A549 (cell line): ENCODE measurements at regions not wholly inside any gene's neighbourhood (a gene's known extent, or its start where the extent isn't known, plus 50 kb on each side); places are given as distances from the start of the nearest gene placed in this dataset.
"Not testable (repeated sequence)": the region's sequence is repeated elsewhere in the genome, so short reads cannot be mapped to it uniquely, and the experiment has no call there.

ENCODE experiments used
- ATAC-seq, 2 experiments: fragments of 200-7000 bp in 1 of 2; fragments of >200 bp in 1 of 2; cut with Nextera tagmentation in 1 of 2; cut with Tn5 transposase in 1 of 2; 3 replicates each; pipeline versions ENCODE4 v1.8.0 to v1.9.1; 2018 to 2020; ENCODE audit warnings: mild to moderate bottlenecking in 1 of 2, moderate library complexity in 1 of 2
- CTCF ChIA-PET: fragments of 300-600 bp; sonication (Branson Sonifier 250); formaldehyde crosslinking; extraction: SDS; loops from one replicate; lab custom pipeline; 2021; ENCODE audit warnings: antibody characterized with exemption, inconsistent platforms; lab: Yijun Ruan, JAX
- POLR2A ChIA-PET: fragments of 350-600 bp; formaldehyde crosslinking; extraction: SDS; loops from one replicate; lab custom pipeline; 2021; ENCODE audit warnings: antibody characterized with exemption, inconsistent platforms; lab: Yijun Ruan, JAX
- DNase-seq, 2 experiments: peaks; one replicate each; pipeline versions ENCODE4 v3.0.0 to v3.0.0-alpha.2; 2011 to 2016; ENCODE audit warnings: low read depth in 1 of 2, low spot score in 1 of 2
- FAIRE-seq: peaks from 2 replicates; lab custom pipeline; 2011; peaks lifted over from hg19 to GRCh38; lab: Jason Lieb, UNC
- H3K27ac ChIP-seq, 2 experiments: fragments of >200 bp; sonication (Bioruptor Twin); formaldehyde crosslinking; 3 replicates each; pipeline ENCODE4 v1.5.1; 2016 to 2017
- H3K4me1 ChIP-seq: fragments of >200 bp; sonication (Bioruptor Twin); formaldehyde crosslinking; 3 replicates; pipeline ENCODE4 v1.6.1; 2016
- H3K4me2 ChIP-seq: fragments of >200 bp; sonication (Bioruptor Twin); formaldehyde crosslinking; 3 replicates; pipeline ENCODE4 v1.6.1; 2016
- H3K4me3 ChIP-seq: fragments of >200 bp; sonication (Bioruptor Twin); formaldehyde crosslinking; 3 replicates; pipeline ENCODE4 v1.5.1; 2016
- H3K9me3 ChIP-seq: fragments of >200 bp; sonication (Bioruptor Twin); formaldehyde crosslinking; 3 replicates; pipeline ENCODE4 v1.6.1; 2016
- ATOH8 ChIP-seq: fragments of 250-450 bp; sonication (Bioruptor Pico); IDR thresholded peaks from 2 replicates; pipeline ENCODE4 v1.5.0; 2020; ENCODE audit warnings: low read depth, mild to moderate bottlenecking, moderate library complexity
- CBX2 ChIP-seq: fragments of 200-600 bp; sonication (generic); IDR thresholded peaks from 2 replicates; pipeline ENCODE4 v1.6.1; 2016; ENCODE audit warnings: low read depth, mild to moderate bottlenecking, borderline replicate concordance
- CBX8 ChIP-seq: fragments of 200-600 bp; sonication (generic); IDR thresholded peaks from 2 replicates; pipeline ENCODE4 v1.6.1; 2016
- CHD2 ChIP-seq: fragments of 150-350 bp; IDR thresholded peaks from 2 replicates; pipeline ENCODE4 v1.6.1; 2014; ENCODE audit warnings: low read length; ENCODE audit not compliant: partially characterized antibody
- CHD4 ChIP-seq: fragments of 200-600 bp; sonication (generic); IDR thresholded peaks from 2 replicates; pipeline ENCODE4 v1.6.1; 2016; ENCODE audit warnings: antibody characterized with exemption, mild to moderate bottlenecking, borderline replicate concordance
- CTCF ChIP-seq: fragments of >200 bp; sonication (Bioruptor Twin); formaldehyde crosslinking; IDR thresholded peaks from 3 replicates; pipeline ENCODE4 v1.5.1; 2016
- ELK1 ChIP-seq: fragments of 150-350 bp; IDR thresholded peaks from 2 replicates; pipeline ENCODE4 v1.6.1; 2014; ENCODE audit warnings: low read depth, mild to moderate bottlenecking, low read length
- ESRRA ChIP-seq: fragments of 150-350 bp; IDR thresholded peaks from 2 replicates; pipeline ENCODE4 v1.6.1; 2014; ENCODE audit warnings: mild to moderate bottlenecking, low read length, borderline replicate concordance
- FOSL2 ChIP-seq, 2 experiments: fragments of 450-650 bp in 1 of 2; fragments of >200 bp in 1 of 2; sonication (Bioruptor Twin) in 1 of 2; formaldehyde crosslinking; IDR thresholded peaks; 2 replicates each; pipeline versions ENCODE4 v1.5.0 to v1.6.1; 2016 to 2020; ENCODE audit warnings: mild to moderate bottlenecking in 1 of 2, moderate library complexity in 1 of 2
- FOXS1 ChIP-seq: fragments of 250-450 bp; sonication (Bioruptor Pico); IDR thresholded peaks from 2 replicates; pipeline ENCODE4 v1.5.0; 2020; ENCODE audit warnings: mild to moderate bottlenecking, moderate library complexity
- GATA3 ChIP-seq: IDR thresholded peaks from 2 replicates; pipeline ENCODE4 v1.6.1; 2012; ENCODE audit warnings: borderline replicate concordance
- HDAC2 ChIP-seq: fragments of 200-600 bp; sonication (generic); IDR thresholded peaks from 2 replicates; pipeline ENCODE4 v1.6.1; 2016
- HOXB13 ChIP-seq: fragments of 250-450 bp; sonication (Bioruptor Pico); IDR thresholded peaks from 2 replicates; pipeline ENCODE4 v1.5.0; 2020; ENCODE audit warnings: low read depth, mild to moderate bottlenecking, moderate library complexity
- JUNB ChIP-seq: fragments of >200 bp; sonication (Bioruptor Twin); formaldehyde crosslinking; IDR thresholded peaks from 2 replicates; pipeline ENCODE4 v1.6.1; 2016
- KDM1A ChIP-seq: fragments of 200-600 bp; sonication (generic); IDR thresholded peaks from 2 replicates; pipeline ENCODE4 v1.6.1; 2016; ENCODE audit warnings: low read depth, mild to moderate bottlenecking
- NFE2L2 ChIP-seq: fragments of 150-350 bp; conservative IDR thresholded peaks from 2 replicates; pipeline ENCODE4 v1.6.1; 2014; ENCODE audit warnings: low read length
- NPAS2 ChIP-seq: fragments of 250-450 bp; sonication (Bioruptor Pico); IDR thresholded peaks from 2 replicates; pipeline ENCODE4 v1.8.0; 2022; ENCODE audit warnings: mild to moderate bottlenecking, moderate library complexity, borderline replicate concordance
- POLR2A ChIP-seq: IDR thresholded peaks from 2 replicates; pipeline ENCODE4 v1.6.1; 2012; ENCODE audit warnings: mild to moderate bottlenecking, low read length
- POLR2AphosphoS2 ChIP-seq: conservative IDR thresholded peaks from 2 replicates; pipeline ENCODE4 v1.6.1; 2012; ENCODE audit warnings: low read length, improper control_type of control experiment, inconsistent platforms
- RARB ChIP-seq: fragments of 250-450 bp; sonication (Bioruptor Pico); IDR thresholded peaks from 2 replicates; pipeline ENCODE4 v1.8.0; 2021; ENCODE audit warnings: mild to moderate bottlenecking, moderate library complexity
- SMC3 ChIP-seq: fragments of >200 bp; sonication (Bioruptor Twin); formaldehyde crosslinking; IDR thresholded peaks from 3 replicates; pipeline ENCODE4 v1.6.1; 2018; ENCODE audit warnings: inconsistent platforms
- TFCP2L1 ChIP-seq: fragments of 250-450 bp; sonication (Bioruptor Pico); IDR thresholded peaks from 2 replicates; pipeline ENCODE4 v1.5.0; 2021; ENCODE audit warnings: mild to moderate bottlenecking
- TP53 ChIP-seq: fragments of 250-450 bp; sonication (Bioruptor Pico); IDR thresholded peaks from 2 replicates; pipeline ENCODE4 v1.5.0; 2021; ENCODE audit warnings: mild to moderate bottlenecking, moderate library complexity
- USF2 ChIP-seq: fragments of 450-650 bp; IDR thresholded peaks from 2 replicates; pipeline ENCODE4 v1.6.1; 2014; ENCODE audit warnings: antibody characterized with exemption
- ZFP36 ChIP-seq: fragments of 450-650 bp; IDR thresholded peaks from 2 replicates; pipeline ENCODE4 v1.6.1; 2014; ENCODE audit warnings: borderline replicate concordance; ENCODE audit not compliant: partially characterized antibody
- WGBS: methylation state at CpG from one replicate; pipeline ENCODE4 v1.1.6; 2017; ENCODE audit errors: missing lambda C conversion rate; 5-methylcytosine and 5-hydroxymethylcytosine counted together

GRCh38 chr1:119266386-119266785 lies 102.2 kb upstream of the HAO2 start:
- Histone ChIP-seq H3K9me3 (no peaks in the 10 kb centered on the region), H3K27ac (no peak overlapping the region), H3K4me2 (no peak overlapping the region), H3K4me3 (no peak overlapping the region), H3K4me1 (no peaks in the 10 kb centered on the region)
- ATAC-seq: no peak
- FAIRE-seq: no peak
- DNase-seq: no peak
- ChIA-PET POLR2A (no interaction called here), CTCF (no interaction called here)
- 19% methylated on average over 1 of the region's 1 CpG for WGBS
- no peak for TF ChIP-seq CTCF

- FAIRE-seq: no peak
- no peak overlapping the region for H3K4me3 ChIP-seq
- TF ChIP-seq KDM1A (no peak), FOXS1 (CRISPR knock-in tag) (no peak), ELK1 (no peak), JUNB (no peak), ATOH8 (CRISPR knock-in tag) (no peak), CBX8 (no peak)
- no peak overlapping the region for H3K4me2 ChIP-seq
- DNase-seq: no peak
- POLR2A ChIA-PET: no interaction called here
- H3K9me3 ChIP-seq: no peaks in the 10 kb centered on the region
- WGBS: 66% methylated on average over 3 of the region's 3 CpGs
- H3K4me1 ChIP-seq: no peaks in the 10 kb centered on the region
- no peak for ATAC-seq
- no peak overlapping the region for H3K27ac ChIP-seq
- CTCF ChIA-PET: no interaction called here
These were observed 101.7 kb upstream of the HAO2 start for GRCh38 chr1:119266858-119267257.

- CTCF ChIA-PET, H3K4me3 ChIP-seq, POLR2A ChIA-PET: not testable (repeated sequence)
These were observed 101.3 kb upstream of the HAO2 start for GRCh38 chr1:119267288-119267687.

GRCh38 chr1:119268879-119269278 lies 99.7 kb upstream of the HAO2 start:
- FAIRE-seq (no peak), DNase-seq (no peak), ATAC-seq (no peak)
- ChIA-PET CTCF (no interaction called here), POLR2A (no interaction called here)
- H3K4me3 ChIP-seq: no peak overlapping the region
- no peak overlapping the region for H3K27ac ChIP-seq
- H3K4me2 ChIP-seq: no peak overlapping the region
- no peaks in the 10 kb centered on the region for H3K9me3 ChIP-seq
- TF ChIP-seq CHD2 (no peak), ELK1 (no peak), GATA3 (no peak), HOXB13 (no peak), NPAS2 (CRISPR knock-in tag) (no peak), FOSL2 (IDR thresholded peaks at IDR 0.05) (no peak), FOSL2 (CRISPR knock-in tag; IDR thresholded peaks at IDR 0.05) (no peak), RARB (CRISPR knock-in tag) (no peak), ESRRA (no peak), TP53 (no peak), JUNB (no peak), ZFP36 (no peak), CHD4 (no peak), SMC3 (no peak), CBX2 (no peak), POLR2A (no peak), POLR2AphosphoS2 (no peak), USF2 (no peak), HDAC2 (no peak), TFCP2L1 (CRISPR knock-in tag) (no peak), NFE2L2 (no peak)
- no peaks in the 10 kb centered on the region for H3K4me1 ChIP-seq
- 82% methylated on average over 1 of the region's 1 CpG for WGBS

More at GRCh38 chr1:119267288-119267687, 101.3 kb upstream of the HAO2 start:
- not testable (repeated sequence) for ATAC-seq, H3K4me1 ChIP-seq, DNase-seq, H3K4me2 ChIP-seq, H3K27ac ChIP-seq, FAIRE-seq, H3K9me3 ChIP-seq
- WGBS: 53% methylated on average over 4 of the region's 4 CpGs
